DND-41 (cell line): ENCODE measurements at regions not wholly inside any gene's neighbourhood (a gene's known extent, or its start where the extent isn't known, plus 50 kb on each side); places are given as distances from the start of the nearest gene placed in this dataset.
A peak's percentile ranks its signal among the peaks of the same experiment; 100 is the strongest.

ENCODE experiments used
- ATAC-seq: fragments of 200-7000 bp; cut with Tn5 transposase; 3 replicates; pipeline ENCODE4 v1.9.1; 2021; ENCODE audit warnings: low read depth; ENCODE audit not compliant: insufficient read depth
- DNase-seq: peaks from one replicate; pipeline ENCODE4 v3.0.0-alpha.2; 2020
- H2AFZ ChIP-seq: 2 replicates; pipeline ENCODE4 v1.6.0; 2012; ENCODE audit warnings: low read depth, low read length
- H3K27ac ChIP-seq: 2 replicates; pipeline ENCODE4 v1.5.1; 2012; ENCODE audit warnings: low read length, inconsistent platforms
- H3K27me3 ChIP-seq: fragments of 200-600 bp; sonication (generic); 2 replicates; pipeline ENCODE4 v1.6.0; 2012; ENCODE audit warnings: low read length, mild to moderate bottlenecking, inconsistent platforms; ENCODE audit not compliant: insufficient read depth, poor library complexity
- H3K36me3 ChIP-seq: 2 replicates; pipeline ENCODE4 v1.5.1; 2012; ENCODE audit warnings: low read length, inconsistent platforms; ENCODE audit not compliant: insufficient read depth
- H3K4me1 ChIP-seq: 2 replicates; pipeline ENCODE4 v1.5.1; 2012; ENCODE audit warnings: mild to moderate bottlenecking, low read length; ENCODE audit not compliant: insufficient read depth
- H3K4me2 ChIP-seq: 2 replicates; pipeline ENCODE4 v1.6.0; 2012; ENCODE audit warnings: mild to moderate bottlenecking, moderate library complexity, low read length, inconsistent platforms; ENCODE audit not compliant: insufficient read depth
- H3K4me3 ChIP-seq, 2 experiments: fragments of 200-600 bp in 1 of 2; shearing (Covaris generic) in 1 of 2; 2 replicates each; pipeline ENCODE4 v1.5.1; 2012 to 2016; ENCODE audit warnings: inconsistent platforms in 2 of 2, low read length in 2 of 2, mild to moderate bottlenecking in 2 of 2, low read depth in 1 of 2, moderate library complexity in 1 of 2
- H3K79me2 ChIP-seq: 2 replicates; pipeline ENCODE4 v1.6.0; 2012; ENCODE audit warnings: low read length, inconsistent platforms; ENCODE audit not compliant: insufficient read depth
- H3K9ac ChIP-seq: 2 replicates; pipeline ENCODE4 v1.6.0; 2012; ENCODE audit warnings: low read depth, mild to moderate bottlenecking, inconsistent platforms, low read length, moderate library complexity
- H3K9me3 ChIP-seq: 2 replicates; pipeline ENCODE4 v1.5.1; 2012; ENCODE audit warnings: low read length, moderate library complexity, mild to moderate bottlenecking, inconsistent platforms; ENCODE audit not compliant: insufficient read depth, severe bottlenecking
- H4K20me1 ChIP-seq: 2 replicates; pipeline ENCODE4 v1.6.0; 2012; ENCODE audit warnings: low read length; ENCODE audit not compliant: insufficient read depth
- EZH2 ChIP-seq: IDR thresholded peaks from 3 replicates; pipeline ENCODE4 v1.6.1; 2012; ENCODE audit warnings: borderline replicate concordance, low read depth, mild to moderate bottlenecking, moderate library complexity, low read length, inconsistent platforms; ENCODE audit not compliant: severe bottlenecking
- TF ChIP-seq, protein P1 (sequence below): IDR thresholded peaks from 2 replicates; pipeline ENCODE4 v1.5.1; 2012; ENCODE audit warnings: borderline replicate concordance, low read length, moderate library complexity, mild to moderate bottlenecking; ENCODE audit not compliant: poor library complexity, severe bottlenecking; ENCODE audit errors: extremely low read depth

DNA sequence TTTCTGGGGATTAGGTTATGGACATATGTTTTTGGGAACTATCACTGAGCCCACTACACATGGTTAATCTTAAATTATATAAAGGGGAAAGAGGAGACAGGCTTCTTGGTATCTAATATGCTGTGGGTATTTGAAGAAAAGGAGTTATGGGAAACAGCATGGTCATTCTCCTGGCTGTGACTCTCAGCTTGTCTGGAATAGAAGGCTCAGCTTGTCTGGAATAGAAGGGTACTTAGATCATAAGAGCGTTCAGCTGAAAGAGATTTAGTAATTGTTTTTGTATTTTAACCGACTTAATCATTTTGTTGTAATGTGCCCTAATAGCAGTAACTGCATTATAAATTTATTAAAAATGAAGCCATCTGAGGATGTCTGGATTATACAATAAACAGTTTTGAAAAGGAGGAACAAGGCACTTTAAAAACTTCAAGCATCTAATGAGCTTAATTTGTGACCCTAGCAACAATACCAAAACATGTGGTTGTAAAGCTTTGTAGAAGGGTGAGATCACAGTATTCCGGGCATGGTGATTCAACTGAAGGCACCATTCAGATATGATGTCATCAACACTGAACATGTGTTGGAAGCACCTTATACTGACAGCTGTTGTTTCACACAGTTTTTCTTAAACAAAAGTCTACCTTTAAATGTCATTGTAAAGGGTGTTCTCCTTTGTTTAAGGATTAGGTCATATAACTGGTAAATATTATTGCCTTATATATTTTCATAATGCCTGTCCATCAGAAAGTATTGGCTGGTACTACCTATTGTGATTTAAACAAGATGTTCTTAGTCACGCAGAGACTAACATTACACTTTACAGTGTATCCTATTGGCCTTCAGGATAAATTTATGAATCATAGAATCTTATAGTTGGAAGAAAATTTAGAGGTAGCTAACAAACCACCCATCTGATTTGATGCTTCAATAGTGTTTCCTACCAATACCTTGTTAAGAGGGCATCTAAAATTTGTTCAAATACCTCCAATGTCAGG is 2174.1 kb upstream of the WWC1 start:
- no peak overlapping the region for H3K4me3 ChIP-seq
- no peak overlapping the region for H3K9ac ChIP-seq
- TF ChIP-seq, protein P1, sequence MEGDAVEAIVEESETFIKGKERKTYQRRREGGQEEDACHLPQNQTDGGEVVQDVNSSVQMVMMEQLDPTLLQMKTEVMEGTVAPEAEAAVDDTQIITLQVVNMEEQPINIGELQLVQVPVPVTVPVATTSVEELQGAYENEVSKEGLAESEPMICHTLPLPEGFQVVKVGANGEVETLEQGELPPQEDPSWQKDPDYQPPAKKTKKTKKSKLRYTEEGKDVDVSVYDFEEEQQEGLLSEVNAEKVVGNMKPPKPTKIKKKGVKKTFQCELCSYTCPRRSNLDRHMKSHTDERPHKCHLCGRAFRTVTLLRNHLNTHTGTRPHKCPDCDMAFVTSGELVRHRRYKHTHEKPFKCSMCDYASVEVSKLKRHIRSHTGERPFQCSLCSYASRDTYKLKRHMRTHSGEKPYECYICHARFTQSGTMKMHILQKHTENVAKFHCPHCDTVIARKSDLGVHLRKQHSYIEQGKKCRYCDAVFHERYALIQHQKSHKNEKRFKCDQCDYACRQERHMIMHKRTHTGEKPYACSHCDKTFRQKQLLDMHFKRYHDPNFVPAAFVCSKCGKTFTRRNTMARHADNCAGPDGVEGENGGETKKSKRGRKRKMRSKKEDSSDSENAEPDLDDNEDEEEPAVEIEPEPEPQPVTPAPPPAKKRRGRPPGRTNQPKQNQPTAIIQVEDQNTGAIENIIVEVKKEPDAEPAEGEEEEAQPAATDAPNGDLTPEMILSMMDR, result no peak
- TF ChIP-seq EZH2, result no peak

DNA sequence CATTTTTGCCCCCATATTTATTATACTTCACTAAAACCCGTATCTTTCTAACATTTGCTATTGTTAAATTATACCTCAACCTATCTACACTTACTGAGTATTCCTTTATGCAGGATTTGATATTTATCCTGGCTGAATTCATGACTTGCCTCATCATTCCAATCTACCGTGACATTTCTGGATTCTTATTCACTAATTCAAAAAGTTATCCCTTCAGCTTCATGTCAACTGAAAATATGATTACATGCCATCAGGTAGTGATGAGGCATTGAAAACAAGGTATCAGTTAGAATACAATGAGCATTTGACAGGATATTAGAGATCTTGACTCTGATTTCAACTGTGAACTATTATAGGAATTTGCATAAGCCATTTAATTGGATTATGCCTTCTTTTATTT is 2171.9 kb upstream of the WWC1 start:
- no peak for DNase-seq
- H3K4me1 ChIP-seq, result peaks cover 9% of the 10 kb centered on the region
- H3K79me2 ChIP-seq, result no peaks in the 10 kb centered on the region
- no peaks in the 10 kb centered on the region for H3K9me3 ChIP-seq
- H3K27me3 ChIP-seq, result no peaks in the 10 kb centered on the region
- no peak overlapping the region for H2AFZ ChIP-seq
- no peak for ATAC-seq
- TF ChIP-seq, protein P1, result no peak
- no peak for TF ChIP-seq EZH2
- H3K4me3 ChIP-seq, result no peak overlapping the region
- H4K20me1 ChIP-seq, result no peaks in the 10 kb centered on the region
- H3K36me3 ChIP-seq, result no peaks in the 10 kb centered on the region
- H3K4me2 ChIP-seq, result no peak overlapping the region
- no peak overlapping the region for H3K9ac ChIP-seq
- no peak overlapping the region for H3K27ac ChIP-seq

More for the DNA sequence above, 2174.1 kb upstream of the WWC1 start:
- H3K4me1 ChIP-seq, result no peaks in the 10 kb centered on the region
- no peaks in the 10 kb centered on the region for H3K79me2 ChIP-seq
- H3K27ac ChIP-seq, result no peak overlapping the region
- ATAC-seq, result no peak
- H3K4me2 ChIP-seq, result no peak overlapping the region
- no peaks in the 10 kb centered on the region for H4K20me1 ChIP-seq
- DNase-seq, result no peak
- H3K27me3 ChIP-seq, result no peaks in the 10 kb centered on the region
- no peak overlapping the region for H2AFZ ChIP-seq
- no peaks in the 10 kb centered on the region for H3K9me3 ChIP-seq
- no peaks in the 10 kb centered on the region for H3K36me3 ChIP-seq

DNA sequence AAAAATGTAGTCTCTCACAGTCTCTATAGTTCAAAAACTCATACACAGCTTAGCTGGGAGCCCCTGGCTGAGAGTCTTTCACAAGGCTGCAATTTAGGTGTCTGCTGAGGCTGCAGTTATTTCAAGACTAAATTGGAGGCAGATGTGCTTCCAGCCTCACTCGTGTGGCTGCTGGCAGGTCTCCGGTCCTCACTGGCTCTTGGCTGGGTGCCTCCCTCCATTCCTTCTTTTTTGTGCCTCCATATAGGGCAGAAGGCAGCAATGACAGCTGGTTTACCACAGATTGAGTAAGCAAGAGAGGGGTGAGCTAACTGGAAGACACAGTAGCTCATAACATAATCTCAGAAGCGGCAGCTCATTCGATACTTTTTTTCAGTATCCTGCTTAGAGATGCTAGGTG is 2167.7 kb upstream of the WWC1 start:
- no peak overlapping the region for H3K4me3 ChIP-seq

More for the DNA sequence above, 2167.7 kb upstream of the WWC1 start:
- H3K27me3 ChIP-seq, result no peaks in the 10 kb centered on the region
- H3K4me2 ChIP-seq, result 0 out of 2 replicates have a peak overlapping the region, but pooled peaks have one; percentile 22
- peaks cover 10% of the 10 kb centered on the region; the same call in 1 of the 2 replicates for H3K36me3 ChIP-seq
- no peak overlapping the region for H3K9ac ChIP-seq
- peak; percentile 32; the same call in 1 of the 3 replicates for ATAC-seq
- TF ChIP-seq, protein P1, result no peak
- H2AFZ ChIP-seq, result peak overlapping the region; percentile 43
- H3K9me3 ChIP-seq, result peaks cover 22% of the 10 kb centered on the region
- H3K27ac ChIP-seq, result no peak overlapping the region; the same call in 1 of the 2 replicates
- no peaks in the 10 kb centered on the region for H3K79me2 ChIP-seq
- H4K20me1 ChIP-seq, result no peaks in the 10 kb centered on the region
- peaks cover 28% of the 10 kb centered on the region for H3K4me1 ChIP-seq
- no peak for DNase-seq
